Astrocyte of the cerebellum (primary cell): ENCODE measurements at regions not wholly inside any gene's neighbourhood (a gene's known extent, or its start where the extent isn't known, plus 50 kb on each side); places are given as distances from the start of the nearest gene placed in this dataset.

Source experiments
- DNase-seq: peaks from one replicate; pipeline ENCODE4 v3.0.0-alpha.2; 2011; ENCODE audit warnings: low read depth
- H3K4me3 ChIP-seq: 2 replicates; pipeline ENCODE4 v1.5.1; 2011; ENCODE audit warnings: mild to moderate bottlenecking, low read depth, low read length, moderate library complexity
- in situ Hi-C: cut with HindIII; loops from 2 replicates; pipeline ENCODE4 v1.10.0; 2017; ENCODE audit warnings: low sequenced_read_pairs
- TF ChIP-seq, protein P1 (sequence below): IDR thresholded peaks from 2 replicates; pipeline ENCODE4 v1.5.1; 2012; ENCODE audit warnings: low read length, low read depth, moderate library complexity, mild to moderate bottlenecking; ENCODE audit errors: missing control alignments

- in situ Hi-C loops = no loop called here
- TF ChIP-seq, protein P1, sequence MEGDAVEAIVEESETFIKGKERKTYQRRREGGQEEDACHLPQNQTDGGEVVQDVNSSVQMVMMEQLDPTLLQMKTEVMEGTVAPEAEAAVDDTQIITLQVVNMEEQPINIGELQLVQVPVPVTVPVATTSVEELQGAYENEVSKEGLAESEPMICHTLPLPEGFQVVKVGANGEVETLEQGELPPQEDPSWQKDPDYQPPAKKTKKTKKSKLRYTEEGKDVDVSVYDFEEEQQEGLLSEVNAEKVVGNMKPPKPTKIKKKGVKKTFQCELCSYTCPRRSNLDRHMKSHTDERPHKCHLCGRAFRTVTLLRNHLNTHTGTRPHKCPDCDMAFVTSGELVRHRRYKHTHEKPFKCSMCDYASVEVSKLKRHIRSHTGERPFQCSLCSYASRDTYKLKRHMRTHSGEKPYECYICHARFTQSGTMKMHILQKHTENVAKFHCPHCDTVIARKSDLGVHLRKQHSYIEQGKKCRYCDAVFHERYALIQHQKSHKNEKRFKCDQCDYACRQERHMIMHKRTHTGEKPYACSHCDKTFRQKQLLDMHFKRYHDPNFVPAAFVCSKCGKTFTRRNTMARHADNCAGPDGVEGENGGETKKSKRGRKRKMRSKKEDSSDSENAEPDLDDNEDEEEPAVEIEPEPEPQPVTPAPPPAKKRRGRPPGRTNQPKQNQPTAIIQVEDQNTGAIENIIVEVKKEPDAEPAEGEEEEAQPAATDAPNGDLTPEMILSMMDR = no peak
- DNase-seq = no peak
- no peak overlapping the region for H3K4me3 ChIP-seq
Observed at GRCh38 chr14:76694106-76694505, 67.2 kb upstream of the VASH1 start.

DNA sequence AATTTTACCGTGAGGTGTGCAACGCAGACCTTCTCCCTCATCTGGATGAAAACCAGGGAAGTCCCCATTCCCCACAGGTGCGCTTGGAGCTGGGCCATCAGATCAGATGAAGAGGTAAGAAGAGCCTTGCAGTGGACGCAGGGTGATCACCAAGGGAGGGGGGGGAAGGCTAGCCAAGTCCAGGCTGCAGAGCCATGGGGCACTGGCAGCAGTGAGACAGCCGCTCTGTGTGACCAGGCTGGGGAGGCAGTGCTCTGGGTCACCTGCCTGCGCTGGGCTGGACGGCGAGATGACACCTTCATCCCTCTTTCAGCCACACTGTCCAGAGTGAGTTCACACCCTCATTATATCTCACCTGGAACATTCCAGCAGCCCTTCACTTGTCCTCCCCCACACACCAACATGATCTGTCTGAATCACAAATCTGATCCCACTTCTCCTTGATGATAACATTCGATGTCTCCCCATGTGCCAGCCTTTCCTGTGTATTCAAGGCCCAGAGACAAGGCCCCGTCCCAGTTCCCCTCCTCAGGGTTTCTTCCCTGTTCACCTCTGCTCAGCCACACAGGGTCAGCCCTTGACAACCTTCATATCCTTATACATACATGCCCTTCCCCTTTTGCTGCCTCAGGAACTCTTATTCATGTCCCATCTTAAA is 65.9 kb upstream of the VASH1 start:
- no peak overlapping the region for H3K4me3 ChIP-seq
- in situ Hi-C loops = no loop called here
- TF ChIP-seq, protein P1 = no peak
- no peak for DNase-seq

- H3K4me3 ChIP-seq = no peak overlapping the region
- in situ Hi-C loops = no loop called here
- DNase-seq = no peak
- TF ChIP-seq, protein P1 = no peak
Observed at GRCh38 chr14:76696361-76696760, 64.9 kb upstream of the VASH1 start.

DNA sequence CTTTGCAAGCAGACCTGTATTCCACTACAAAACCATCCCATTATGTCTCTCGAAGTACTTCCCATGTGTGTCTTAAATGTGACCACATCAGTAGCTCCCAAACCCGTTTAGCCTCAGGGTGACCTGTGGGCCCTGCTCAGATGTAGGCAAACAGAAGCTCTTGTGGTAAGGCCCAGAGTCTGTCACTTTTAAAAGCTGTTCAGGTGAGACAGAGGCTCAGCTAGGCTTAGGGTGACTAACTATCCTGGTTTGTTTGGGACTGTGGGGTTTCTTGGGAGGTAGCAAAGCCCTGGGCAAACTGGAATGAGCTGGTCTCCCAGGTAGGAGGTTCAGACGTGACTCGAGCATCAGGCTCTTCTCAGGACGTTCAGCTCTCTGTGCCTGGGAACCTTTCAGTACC is 64.5 kb upstream of the VASH1 start:
- no peak for DNase-seq

GRCh38 chr14:76697246-76697905 is 63.9 kb upstream of the VASH1 start:
- no peak for DNase-seq
- in situ Hi-C loops = no loop called here
- no peak overlapping the region for H3K4me3 ChIP-seq
- TF ChIP-seq, protein P1 = no peak

More for the DNA sequence above, 64.5 kb upstream of the VASH1 start:
- TF ChIP-seq, protein P1 = no peak
- in situ Hi-C loops = no loop called here
- no peak overlapping the region for H3K4me3 ChIP-seq

DNA sequence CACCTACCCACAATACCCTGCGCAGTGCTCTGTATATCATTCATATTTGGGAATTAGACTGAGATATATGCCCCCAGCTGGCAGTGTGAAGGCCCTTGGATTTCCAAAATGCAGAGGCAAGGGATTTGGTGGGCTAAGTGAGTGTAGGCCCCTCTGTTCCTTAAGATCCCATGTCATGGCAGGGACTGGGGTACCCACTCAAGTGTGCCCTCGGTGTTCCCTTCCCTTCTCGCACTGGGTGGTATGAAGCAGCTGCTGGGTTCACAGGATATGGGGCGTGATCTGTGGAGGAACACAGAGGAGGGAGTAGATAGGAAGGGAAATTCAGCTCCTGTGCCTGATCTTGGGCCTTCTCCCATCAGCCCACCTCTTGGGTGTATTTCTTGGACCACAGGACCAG is 63.1 kb upstream of the VASH1 start:
- TF ChIP-seq, protein P1 = no peak
- in situ Hi-C loops = no loop called here
- no peak overlapping the region for H3K4me3 ChIP-seq
- no peak for DNase-seq
